DMS153 treated with DMSO at 0.1 percent for 48 hours (cell line): ENCODE measurements at regions not wholly inside any gene's neighbourhood (a gene's known extent, or its start where the extent isn't known, plus 50 kb on each side); places are given as distances from the start of the nearest gene placed in this dataset.

Experiments
- DNase-seq: peaks from one replicate; lab custom pipeline; 2025; ENCODE audit not compliant: unreplicated experiment; lab: John Stamatoyannopoulos, UW

DNA sequence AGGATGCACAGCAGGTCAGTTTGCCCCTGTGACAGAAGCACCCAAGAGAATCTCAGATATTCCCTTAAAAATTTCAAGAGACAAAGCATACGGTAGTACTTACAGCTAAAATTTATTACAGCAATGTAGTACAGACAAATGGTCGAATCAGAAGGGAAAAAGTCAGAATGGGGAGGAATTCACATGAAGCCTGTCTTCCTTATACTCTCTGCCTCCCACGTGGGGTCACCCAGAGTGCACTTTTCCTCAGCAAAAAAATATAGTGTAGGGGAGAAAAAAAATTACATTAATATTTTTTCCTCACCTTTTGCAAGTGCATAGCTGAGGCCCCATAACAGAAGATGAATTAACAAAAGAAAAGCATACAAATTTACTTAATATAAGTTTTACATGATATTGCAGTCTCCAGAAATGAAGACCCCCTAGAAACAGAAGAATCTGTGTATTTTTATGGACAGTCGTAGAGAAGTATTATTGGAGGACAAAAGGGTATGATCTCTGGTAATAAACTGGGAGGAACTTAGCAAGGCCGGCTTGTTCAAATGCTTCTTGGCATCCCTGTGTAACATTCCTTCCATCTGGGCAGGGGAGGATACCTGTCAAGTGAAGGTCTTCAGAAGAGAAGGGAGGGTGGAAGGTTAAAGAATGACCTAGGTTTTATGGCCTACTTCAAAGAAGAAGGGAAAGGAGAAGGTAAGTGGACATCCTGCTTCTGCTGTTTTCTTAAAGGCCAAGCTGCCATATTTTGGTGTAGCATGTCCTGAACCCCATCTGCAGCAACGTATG is 270.6 kb upstream of the MAGI2 start:
- DNase-seq: no peak

DNA sequence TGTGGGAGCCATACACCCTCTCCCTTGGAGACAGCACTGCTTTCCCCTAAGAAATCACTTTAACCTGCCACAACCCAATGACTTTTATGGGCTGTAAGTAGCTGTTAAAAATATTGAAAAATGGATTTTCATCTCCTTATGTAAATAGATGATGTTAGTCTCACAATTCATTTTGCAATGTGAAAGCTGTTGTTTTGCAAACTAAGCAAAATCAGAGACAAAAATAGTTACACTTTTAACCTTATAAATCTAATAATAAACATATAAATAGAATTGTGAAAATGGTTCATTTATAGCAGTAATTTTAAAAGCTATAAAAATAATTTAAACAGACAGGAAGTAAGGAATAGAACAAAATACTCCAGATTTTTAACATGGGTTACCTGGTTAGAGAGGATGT is 268.8 kb upstream of the MAGI2 start:
- no peak for DNase-seq

GRCh38 chr7:79719216-79719615 is 265.7 kb upstream of the MAGI2 start:
- no peak for DNase-seq

DNA sequence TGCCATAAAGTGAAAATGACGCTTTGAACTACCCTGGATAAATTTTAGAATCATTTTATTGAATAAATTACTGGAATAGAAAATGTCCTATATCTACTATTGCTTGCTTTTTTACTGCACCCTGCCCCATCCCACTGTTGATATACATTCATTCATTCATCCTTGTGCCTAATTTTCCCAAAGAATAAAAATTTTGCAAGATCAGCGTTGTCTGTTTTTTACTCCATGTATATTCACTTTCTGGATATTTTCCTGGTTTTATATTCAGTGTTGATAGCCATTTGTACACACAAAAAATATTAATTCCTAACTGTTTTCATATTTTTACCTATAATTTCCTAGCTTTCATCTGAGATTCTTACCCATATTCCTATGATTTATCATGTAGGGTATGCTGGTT is 262.9 kb upstream of the MAGI2 start:
- no peak for DNase-seq

DNA sequence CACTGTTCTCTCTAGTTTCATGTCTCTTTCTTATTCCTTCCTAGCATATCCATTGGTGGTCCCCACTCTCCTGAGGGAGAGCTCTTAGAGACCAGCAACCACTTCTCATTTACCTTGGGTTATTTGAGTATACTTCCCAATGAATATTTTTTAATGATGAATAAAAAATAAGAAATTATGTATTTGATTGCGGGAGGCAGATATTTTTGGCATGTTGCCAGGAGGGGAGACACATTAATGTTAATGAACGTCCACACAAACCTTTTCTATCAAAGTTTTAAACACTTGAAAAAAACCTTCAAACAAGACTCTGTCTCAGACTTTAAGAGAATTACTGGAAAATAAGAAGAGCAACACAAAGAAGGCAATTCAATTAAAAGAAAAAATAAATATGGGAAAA is 260.6 kb upstream of the MAGI2 start:
- DNase-seq: no peak

- DNase-seq: no peak
These were observed 259.8 kb upstream of the MAGI2 start for GRCh38 chr7:79713276-79713675.

DNA sequence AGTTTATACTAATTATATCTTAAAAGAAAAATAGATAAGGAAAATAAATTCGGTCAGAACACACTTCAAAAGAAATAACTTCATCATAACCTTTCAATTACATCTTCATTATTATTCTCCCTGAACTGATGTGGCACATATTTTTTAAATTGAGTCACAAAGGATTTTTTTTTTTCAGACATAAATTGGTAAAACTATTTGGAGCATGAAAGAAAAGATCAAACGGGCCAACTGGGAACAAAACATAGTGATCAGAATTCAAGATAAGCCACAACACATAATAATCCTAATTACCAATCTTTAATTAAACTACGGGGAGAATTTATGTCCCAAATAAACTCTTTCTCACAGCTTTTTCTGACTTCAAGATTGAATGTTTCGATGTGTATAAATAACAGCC is 258.2 kb upstream of the MAGI2 start:
- no peak for DNase-seq

DNA sequence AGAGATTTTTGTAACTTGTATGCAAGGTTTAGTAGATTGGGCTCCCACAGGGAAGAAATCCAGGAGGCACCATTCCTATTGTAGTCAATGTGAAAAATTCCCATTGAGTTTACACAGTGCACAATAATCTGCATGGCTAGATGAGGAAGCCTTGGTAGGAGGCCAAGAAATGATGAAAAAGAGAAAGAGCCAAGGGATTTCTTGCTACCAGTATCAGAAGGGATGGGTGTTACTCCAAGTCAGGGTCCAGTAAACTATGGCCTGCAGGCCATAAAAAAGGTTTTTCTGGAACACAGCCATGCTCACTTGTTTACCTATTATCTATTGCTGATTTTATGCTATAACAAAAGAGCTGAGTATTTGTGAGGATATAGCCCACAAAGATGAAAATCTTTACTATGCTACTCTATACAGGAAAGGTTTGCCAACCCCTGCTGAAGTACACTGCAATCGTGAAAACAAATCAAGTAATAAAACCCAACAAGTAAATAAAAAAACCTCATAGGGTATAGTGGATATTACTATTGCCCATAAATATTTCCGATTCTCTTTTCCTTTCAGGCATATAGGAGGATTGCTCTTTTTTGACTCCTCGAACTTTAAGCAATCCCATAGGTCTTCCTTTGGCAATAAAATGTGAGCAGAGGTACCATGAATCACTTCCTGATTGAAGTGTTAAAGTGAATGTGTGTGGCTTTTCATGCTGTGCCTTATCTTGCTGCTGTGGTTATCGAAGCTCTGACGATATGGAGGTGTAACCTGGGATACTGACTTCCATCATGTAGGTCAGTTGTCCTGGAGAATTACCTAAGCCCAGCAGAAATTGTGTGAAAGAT is 256.3 kb upstream of the MAGI2 start:
- peak; percentile 34 for DNase-seq

DNA sequence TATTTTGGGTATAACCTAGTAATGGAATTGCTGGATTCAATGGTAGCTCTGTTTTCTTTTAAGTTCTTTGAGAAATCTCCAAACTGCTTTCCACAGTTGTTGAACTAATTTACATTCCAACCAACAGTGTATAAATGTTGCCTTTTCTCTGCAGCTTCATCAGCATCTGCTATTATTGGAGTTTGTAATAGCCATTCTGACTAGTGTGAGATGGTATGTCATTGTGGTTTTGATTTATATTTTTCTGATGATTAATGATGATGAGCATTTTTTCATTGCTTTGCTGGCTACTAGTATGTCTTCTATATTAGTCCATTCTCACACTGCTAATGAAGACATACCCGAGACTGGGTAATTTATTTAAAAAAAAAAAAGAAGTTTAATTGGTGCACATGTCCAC is 248.6 kb upstream of the MAGI2 start:
- no peak for DNase-seq

DNA sequence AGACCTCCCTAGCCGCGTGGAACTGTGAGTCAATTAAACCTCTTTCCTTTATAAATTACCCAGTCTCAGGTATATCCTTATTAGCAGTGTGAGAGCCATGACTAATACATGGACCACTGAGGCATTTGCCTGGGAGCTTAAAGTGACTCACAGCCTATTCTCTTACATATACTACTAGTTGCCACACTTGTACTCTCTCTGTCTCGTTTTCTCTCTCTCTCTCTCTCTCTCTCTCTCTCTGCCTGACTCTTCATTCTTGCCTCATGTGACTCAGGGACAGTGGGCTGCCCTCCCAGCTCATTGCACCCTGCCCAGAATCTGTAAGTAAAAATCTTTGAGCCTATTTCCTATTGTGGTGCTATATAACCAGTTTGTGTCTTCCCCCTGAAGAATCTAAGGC is 238.5 kb upstream of the MAGI2 start:
- DNase-seq: no peak

- DNase-seq: no peak
These were observed 237.6 kb upstream of the MAGI2 start for GRCh38 chr7:79691074-79691473.

GRCh38 chr7:79684384-79684783 is 230.9 kb upstream of the MAGI2 start:
- DNase-seq: no peak

DNA sequence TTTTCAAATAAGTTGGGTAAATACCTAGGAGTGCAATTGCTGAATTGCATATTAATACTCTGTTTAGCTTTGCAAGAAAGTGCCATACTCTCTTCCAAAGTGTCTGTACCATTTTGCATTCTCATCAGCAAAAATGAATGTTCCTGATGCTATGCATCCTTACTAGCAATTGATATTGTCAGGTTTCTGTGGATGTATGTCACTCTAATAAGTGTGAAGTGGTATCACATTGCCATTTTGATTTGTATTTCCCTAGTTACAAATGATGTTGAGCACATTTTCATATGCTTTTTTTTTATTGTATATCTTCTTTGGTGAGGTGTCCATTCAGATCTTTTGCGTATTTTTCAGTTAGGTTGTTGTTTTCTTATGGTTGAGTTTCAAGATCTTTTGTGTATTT is 230.4 kb upstream of the MAGI2 start:
- no peak for DNase-seq

GRCh38 chr7:79683185-79683890 is 229.9 kb upstream of the MAGI2 start:
- DNase-seq: no peak

DNA sequence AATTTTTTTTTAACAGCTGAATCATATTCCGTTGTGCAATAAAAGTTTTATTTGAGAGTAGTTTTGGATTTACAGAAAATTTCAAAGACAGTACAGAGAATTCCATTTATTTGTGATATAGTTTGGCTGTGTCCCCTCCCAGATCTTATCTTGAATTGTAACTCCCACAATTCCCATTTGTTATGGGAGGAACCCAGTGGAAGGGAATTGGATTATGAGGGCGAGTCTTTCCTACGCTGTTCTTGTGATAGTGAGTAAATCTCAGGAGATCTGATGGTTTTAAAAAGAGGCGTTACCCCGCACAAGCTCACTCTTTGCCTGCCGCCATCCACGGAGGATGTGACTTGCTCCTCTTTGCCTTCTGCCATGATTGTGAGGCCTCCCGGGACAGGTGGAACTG is 228.0 kb upstream of the MAGI2 start:
- no peak for DNase-seq

DNA sequence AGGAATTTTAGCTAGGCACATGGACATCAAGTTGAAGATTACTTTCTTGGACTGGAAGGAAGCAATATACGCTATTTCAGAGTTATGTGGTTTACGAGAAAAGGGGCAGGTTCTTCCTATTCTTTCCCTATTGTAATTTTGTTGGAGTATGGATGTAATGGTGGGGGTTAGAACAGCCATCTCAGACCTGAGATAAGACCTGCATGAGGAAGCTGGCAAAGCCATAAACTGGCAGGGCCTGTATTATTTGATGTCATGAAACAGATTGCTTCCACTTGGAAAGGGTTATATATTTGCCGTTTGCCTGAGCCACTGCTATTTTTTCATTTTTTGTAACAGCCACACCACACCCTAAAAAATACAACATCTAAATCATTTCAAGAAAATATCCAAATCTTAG is 220.5 kb upstream of the MAGI2 start:
- no peak for DNase-seq

DNA sequence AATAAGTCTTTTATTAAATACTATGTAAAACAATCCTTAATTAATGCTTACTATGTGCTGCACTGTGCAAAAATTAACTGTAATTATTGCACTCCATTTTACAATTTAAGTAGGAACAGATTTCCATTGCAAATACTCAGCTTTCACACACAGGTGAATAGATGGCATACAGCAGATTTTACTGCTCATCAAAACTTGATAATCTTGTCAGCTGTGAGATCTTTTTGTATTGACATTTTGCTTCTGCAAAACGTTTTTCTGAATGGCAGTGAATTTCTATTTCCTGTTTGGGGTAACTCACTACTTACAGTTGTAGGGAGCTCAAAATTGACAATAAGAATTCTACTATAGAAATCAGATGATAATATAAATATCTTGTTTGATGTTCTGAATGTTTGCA is 220.0 kb upstream of the MAGI2 start:
- no peak for DNase-seq

DNA sequence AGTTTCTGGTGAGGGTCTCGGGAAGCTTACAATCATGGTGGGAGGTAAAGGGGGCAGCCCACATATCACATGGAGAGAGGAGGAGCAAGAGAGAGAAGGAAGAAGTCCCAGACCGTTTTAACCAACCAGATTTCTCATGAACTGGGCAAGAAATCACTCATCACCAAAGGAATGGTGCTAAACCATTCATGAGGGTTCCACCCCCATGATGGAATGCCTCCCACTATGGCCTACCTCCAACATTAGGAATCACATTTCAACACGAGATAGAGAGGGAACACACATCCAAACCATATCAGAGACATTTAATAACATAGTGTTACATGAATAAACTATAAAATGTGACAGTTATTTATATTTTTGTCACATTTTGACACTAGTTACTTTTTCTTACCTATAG is 214.8 kb upstream of the MAGI2 start:
- no peak for DNase-seq

GRCh38 chr7:79666472-79666871 is 213.0 kb upstream of the MAGI2 start:
- DNase-seq: no peak

DNA sequence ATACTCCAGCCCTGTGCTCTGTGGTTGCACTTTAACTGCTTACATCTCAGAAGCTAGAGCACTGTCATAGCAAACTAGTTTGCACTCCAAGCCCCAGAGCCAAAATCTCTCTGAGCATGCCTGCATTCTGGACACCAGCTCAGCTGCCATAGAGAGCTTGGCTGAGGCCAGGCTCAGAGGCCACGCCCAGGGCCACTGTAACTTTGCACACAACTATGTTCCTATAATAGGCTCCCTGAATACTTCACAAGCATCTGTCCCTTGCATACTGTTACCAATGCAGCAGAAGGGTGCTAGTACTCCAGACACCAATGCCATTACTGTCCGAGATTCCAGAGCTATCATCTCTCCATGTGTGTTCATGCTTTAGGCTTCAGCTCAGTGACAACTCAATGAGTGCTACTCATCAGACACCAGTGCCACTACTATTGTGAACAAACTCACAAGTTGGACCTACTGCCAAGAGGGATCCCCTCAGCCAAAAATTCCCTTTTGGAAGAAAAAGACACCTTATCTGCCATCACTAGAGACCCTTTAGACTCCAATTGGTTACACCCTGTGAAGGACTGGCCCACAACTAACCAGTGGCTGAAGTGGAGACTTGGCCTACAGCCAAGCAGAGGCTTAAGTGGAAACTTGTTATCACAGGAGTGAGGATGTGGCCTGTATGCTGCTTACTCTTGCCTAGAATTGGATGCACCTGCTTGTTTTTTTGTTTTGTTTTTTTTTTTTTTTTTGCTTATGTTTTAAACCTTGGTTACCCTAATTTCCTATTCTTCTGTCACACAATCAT is 211.6 kb upstream of the MAGI2 start:
- peak; percentile 30 for DNase-seq

- DNase-seq: no peak
These were observed 204.8 kb upstream of the MAGI2 start for GRCh38 chr7:79658304-79658703.
